RKO (cell line): ENCODE measurements at regions not wholly inside any gene's neighbourhood (a gene's known extent, or its start where the extent isn't known, plus 50 kb on each side); places are given as distances from the start of the nearest gene placed in this dataset.

Source experiments
- DNase-seq: peaks from one replicate; pipeline ENCODE4 v3.0.0-alpha.2; 2016; ENCODE audit warnings: low spot score

DNA sequence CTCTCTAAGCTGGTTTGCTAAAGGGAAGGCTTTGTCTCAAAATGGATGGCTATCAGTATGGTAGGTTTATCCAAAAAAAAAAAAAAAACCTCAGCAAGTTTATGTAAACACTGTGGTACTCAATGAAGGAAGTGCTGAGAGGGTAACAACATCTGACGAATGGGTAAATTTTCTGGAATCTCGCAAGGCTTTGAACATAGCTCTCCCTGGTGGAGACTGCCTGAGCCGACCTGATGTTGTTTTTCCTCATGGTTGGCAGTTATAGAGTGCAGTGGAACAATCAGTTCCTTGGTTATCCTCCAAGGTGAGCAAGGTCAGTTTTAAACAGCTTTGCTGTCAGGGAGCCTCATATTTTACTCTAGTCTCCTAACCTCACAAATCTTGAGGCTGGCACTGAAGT is 94.6 kb downstream of the ZPLD1 start:
- peak; percentile 3 for DNase-seq

DNA sequence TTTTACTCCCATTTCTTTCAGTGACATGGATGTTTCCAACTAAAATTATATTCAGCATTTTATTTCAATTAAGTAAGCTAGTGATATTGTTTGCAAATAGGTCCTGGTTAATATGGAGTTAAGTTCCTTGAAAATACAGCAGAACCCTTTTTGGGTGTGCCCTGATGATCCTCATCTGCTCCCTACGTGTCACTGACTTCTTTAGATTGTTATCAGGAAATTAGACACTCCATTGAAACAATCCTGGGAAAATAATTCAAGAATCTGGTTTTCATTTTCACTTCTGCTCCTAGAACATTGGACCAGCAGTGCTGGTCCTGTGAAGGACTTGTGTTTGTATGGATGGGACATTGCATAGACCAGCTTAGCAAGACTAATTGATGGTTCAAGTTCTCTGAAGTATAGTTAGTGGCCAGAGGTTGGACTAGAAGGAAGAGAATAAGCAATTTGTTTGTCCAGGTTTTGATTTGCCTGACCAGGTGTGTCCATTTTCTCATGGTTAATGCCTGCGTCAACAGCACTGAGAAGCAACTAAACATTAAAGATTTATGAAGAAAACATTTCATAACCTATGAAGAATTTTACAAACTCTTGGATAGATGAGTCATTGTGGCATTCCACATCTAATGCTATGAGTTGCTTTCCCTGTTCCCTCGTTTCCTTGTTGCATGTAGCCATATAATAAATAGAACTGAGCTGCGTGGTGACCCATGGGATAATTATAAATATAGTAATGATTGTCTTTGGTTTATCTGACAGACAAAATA is 95.8 kb downstream of the ZPLD1 start:
- peak; percentile 14 for DNase-seq

DNA sequence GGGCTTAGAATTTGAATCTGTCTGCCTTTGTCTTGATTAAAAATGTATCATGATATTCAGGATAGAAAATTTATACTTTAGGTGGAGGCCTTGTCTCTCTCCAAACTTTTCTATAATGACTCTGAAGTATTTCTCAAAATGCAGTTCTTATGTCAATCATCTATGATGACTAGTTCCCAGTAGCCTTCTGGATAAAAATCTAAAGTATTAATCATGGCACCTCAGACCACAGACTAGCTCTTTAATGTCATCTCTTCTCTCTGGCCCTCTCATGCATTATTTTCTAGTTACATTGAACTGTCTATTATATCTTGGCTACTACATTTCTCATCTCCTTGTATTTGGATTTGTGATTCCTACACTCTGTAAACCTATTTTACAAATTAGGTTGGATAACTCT is 96.9 kb downstream of the ZPLD1 start:
- peak; percentile 17 for DNase-seq

DNA sequence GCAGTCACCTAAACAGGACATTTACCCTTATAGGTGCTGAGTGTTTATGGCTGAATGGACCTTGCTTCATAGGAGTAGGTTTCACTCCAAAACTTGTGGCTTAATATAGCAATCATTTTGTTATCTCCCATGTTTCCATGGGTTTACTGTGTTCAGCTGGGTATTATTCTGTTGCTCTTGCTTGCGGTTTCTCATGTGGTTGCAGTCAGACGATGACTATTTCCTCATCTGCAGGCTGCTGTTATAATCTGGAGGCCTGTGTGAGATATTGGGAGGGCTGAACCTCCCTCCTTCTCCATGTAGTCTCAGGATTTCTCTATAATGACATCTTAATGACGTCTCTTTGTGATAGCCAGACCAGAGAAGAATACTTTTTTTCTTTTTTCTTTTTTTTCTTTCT is 98.1 kb downstream of the ZPLD1 start:
- no peak for DNase-seq

DNA sequence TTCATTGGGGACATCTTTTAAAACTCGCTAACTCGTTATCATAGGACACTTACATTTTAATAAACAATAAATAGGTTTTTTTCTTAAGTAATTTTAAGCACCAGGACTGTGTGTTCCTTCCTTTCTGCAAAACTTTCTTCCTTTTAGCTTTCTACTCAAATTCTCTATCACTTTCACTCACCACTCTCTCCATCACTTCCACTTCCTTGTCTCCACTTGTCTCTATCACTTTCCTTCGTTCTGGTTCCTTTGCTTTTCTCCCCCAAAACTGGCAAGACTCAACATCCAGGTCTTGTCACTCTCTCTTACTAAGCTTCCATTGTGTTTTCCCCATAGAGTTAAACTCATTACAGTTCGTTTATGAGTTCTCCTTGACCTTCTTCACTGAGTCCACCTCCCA is 99.0 kb downstream of the ZPLD1 start:
- DNase-seq: no peak

DNA sequence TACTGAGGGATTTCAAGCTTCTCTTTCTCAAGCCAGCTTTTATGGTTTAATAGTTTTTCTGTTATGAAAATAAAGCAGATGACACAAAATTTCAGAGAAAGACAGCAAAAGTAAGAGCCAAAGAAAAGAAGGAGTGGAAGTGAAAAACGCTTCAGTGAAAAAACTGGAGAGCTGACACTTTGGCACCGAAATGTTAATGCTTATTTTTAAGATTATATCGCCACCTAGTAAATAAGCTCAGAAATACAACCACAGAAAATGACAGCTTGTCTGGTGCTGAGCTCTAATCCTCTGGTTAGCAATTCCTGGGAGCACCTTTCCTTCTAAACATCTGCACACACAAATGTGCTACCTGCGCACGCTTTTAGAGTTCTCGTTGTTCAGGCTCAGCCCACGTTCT is 101.6 kb downstream of the ZPLD1 start:
- peak; percentile 78 for DNase-seq

DNA sequence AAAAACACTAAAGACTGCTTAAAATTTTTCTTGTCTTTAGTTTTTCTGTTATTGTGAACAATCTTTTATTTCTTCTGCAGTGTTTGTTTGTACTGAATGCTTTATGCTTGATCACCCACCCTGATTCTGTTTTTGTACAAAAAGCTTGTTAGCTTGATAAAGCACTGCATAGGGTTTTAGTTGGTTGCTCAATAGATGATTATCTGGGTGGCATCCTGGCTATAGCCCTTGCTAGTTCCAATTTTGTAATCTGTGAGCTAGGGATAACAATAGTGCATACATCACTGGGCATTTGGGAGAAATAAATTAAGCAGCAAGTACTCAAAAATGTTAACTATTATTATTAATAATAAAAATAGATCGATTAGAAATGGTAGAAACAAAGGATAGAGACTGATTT is 102.3 kb downstream of the ZPLD1 start:
- no peak for DNase-seq

DNA sequence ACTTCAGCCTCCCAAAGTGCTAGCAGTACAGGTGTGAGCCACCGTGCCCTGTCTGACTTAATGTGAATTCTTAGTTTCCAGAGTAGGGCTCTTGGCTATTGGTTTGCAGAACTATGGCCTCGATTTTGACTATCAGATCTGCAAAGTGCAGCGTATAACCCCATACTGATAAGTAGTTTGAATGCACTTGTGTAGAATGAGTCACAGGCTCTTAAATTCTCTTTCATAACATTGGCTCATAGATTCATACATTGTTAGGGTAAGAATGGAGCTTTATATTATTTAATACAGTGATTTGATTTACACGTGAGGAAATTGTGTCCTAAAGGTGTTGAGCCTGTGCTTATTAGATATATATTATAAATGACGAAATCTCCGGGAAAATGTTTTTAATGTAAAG is 109.9 kb downstream of the ZPLD1 start:
- DNase-seq: no peak

DNA sequence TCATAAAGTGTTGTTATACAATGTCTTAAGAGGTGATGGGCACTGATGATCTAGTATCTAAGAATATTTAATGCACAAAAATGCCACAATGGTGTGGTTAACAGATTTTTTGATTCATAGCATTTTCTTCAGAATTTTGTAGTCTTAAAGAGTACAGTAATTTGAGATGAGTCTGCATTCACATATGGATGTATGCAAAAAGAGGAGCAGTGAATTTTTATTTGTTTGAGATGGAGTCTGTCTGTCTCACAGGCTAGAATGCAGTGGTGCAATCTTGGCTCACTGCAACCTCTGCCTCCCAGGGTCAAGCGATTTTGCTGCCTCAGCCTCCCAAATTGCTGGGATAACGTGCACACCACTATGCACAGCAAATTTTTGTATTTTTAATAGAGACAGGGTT is 110.5 kb downstream of the ZPLD1 start:
- DNase-seq: no peak

DNA sequence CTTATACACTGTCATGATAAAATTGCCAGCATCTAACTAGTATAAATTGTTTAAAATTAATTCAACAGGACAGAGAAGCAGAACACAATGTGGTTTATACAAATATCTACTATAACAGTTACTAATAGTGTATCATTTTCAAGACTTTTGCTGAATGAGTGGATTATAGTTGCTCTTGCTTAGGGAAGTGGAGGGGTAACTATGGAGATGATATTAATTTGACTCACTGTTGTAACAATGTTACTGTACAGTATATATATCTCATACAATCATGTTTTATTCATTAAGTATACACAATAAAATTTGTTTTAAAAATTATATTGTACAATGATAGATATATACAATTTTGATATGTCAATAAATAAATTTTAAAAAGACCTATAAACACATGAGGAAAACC is 119.1 kb downstream of the ZPLD1 start:
- DNase-seq: no peak

DNA sequence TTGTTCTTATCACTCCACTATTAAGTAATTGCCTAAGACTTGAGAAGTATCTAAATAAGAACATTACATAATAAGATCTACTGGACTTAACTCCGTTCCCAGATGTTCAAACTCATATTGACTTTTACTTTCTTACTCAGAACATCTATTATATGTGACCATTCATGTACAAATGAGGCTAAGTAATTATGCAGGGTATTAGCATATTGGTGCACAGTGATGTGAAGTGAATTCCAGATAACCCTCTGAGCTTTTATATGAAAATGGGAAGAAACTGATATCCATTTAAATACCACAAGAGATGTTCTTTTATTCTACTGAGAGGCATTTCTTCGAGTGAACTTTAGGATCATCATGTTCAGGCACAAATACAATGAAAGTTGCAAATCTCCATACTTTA is 135.7 kb downstream of the ZPLD1 start:
- no peak for DNase-seq

DNA sequence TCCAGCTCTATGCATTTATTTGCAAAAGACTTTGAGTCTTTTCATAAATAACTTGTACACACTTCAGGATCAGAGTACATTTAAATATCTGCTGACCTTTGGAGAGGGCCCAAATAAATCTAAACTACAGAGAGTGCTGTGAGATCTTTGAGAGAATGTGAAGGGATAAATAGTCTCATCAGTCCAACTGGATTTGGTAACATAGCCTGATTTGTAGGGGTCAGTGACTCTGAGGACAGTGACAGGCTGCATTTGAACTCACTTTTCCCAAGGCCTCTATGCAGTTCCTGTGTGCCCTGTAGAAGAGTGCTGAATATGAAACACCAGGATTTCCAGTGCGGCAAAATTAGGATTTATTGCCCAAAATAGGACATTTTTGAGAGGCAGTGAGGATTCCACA is 136.2 kb downstream of the ZPLD1 start:
- no peak for DNase-seq

DNA sequence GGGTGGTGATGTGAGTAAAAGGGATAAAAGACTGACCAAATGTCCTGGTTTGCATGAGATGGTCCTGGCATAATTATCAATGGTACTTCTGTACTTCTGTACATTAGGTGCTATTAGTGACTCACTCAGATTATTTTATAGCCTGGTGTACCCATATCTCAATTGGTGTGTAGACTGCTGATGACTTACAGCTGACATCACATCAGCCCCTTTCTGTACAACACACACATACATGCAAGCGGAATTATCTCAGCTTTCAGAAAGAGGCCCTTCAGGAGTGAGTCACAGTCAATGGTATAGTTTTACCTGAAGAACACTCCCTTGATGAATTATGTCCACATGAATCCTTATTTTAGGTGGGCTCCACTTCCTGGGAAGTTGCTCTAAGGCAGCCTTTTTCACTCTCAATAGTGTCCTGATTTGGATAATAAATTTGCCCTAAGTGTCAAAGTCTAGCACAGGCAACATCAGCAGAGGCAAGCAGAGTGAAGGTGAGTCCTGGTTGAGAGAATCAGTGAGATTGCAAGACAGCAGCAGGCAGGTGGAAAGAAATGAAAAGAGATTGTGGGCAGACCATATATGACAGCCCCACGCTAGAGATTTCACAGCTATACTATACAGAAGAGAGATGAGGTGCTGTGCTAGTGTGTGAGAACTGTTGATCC is 137.0 kb downstream of the ZPLD1 start:
- no peak for DNase-seq

DNA sequence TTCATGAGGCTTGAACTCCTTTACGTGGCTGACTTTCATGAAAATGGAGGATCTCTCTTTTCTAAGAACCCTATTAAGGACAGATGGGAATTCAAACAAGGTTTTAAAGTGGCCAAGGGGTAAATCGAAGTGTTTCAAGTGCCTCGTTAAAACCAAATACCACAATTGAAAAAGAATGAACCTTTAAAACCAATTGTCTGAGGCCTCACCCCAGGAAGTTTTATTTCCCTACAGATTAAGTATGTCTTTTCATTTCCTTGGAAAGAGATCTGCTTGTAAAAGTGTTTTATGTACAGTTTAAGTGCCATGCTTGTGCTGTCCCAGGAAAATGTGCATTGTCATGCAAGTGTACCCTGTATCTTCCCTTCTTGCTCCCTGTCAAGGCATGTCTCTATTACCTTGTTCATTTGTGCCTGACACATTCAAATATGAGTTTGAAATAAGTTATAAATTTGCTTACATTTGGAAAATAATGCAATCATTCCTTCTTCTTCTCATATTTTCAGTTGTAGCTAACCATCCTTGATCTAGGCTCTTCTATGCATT is 138.7 kb downstream of the ZPLD1 start:
- no peak for DNase-seq

DNA sequence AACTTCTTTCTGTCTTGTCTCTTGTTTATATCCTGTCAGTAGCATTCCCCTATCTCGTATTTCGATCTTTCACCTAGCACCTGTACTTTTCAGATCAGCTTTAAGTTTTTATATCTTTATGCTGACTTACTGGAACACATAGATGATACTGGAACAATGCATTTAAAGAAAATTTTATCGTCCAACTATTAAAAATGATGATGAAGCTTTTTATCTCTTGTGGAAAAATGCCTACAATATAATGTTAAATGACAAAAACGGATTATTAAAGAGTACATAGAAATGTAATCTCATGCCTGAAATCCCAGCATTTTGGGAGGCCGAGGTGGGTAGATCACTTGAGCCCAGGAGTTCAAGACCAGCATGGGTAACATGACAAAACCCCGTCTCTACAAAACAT is 139.5 kb downstream of the ZPLD1 start:
- no peak for DNase-seq

DNA sequence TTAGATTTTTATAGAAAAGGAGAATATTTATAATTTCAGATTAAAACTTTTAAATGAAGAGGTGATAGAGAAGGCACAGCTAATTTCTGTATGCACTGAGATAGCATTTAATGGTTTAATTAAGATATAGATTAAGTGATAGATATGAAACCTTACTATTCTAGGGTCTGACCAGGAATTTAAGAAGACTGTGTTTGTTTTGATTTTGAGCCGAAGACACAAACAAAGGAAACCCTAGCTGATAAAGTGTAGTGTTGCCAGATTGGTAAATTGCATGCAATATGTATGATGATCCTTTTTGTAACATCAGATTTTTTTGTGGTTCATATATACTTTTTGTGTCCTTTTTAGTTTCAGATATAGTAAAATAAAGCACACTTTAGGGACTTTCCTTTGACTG is 141.8 kb downstream of the ZPLD1 start:
- no peak for DNase-seq

DNA sequence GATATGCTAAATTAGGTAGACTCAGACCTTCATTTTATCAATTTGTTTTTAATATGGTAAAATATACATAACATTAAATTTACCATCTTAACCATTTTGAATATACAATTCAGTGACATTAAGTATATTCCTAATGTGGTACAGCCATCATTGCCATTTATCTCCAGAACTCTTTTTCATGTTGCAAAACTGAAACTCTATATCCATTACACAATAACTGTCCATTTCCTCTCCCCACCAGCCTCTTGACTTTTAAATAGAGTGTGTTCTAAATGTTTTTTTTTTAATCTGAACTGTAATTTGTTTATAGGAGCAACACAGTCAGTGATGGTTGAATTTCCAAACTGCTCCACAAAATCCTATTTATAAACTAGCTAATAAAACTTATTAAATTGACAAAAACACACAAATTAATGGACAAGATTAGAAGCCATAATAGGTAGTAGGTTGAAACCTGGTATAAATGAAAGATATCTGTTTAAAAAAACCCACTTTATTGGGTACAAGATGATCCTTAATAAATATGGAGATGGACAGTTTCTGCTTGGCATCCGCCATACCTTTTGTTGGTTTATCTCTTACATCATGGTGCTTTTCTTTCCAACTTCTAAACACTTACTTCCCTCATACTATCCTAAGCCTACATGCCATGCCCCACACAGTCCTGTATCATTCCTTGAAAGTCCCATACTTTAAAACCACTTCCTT is 142.4 kb downstream of the ZPLD1 start:
- no peak for DNase-seq

DNA sequence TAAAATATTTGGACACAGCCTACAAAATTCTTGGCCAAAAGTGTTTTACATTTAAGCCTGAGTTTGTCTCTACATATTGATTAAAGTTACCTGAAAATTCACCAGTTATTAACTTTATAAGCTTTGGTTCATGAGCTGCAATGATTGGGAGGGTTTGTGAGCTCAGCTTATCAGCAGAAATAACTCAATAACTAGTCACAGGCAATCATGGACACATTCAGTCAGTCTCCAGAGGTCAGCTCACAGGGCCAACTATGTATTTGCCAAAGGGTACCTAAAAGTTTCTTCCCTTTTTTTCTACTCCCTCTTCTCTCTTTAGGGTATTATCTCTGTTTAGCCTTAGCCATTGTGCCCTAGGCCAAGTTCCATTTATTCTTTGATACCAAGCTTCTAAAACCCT is 145.9 kb downstream of the ZPLD1 start:
- DNase-seq: no peak

DNA sequence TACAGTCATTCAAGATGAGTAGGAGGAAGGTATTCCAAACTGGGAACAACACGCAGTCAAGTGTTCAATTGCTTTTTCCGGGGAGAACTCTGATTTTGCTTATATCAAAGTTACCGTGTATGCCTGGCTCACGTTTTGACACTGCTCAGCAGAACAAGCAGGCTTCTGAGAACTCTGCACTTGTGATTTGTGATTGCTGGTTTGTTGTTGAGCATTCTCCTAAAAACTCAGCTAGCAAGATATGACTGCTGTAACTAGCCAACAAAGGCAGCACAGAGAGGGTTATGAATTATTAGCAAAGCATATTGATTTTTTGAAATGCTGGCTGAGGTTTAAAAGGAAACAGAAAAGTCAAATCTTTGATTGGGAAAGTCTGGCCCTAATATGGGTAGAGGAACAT is 151.7 kb downstream of the ZPLD1 start:
- no peak for DNase-seq

DNA sequence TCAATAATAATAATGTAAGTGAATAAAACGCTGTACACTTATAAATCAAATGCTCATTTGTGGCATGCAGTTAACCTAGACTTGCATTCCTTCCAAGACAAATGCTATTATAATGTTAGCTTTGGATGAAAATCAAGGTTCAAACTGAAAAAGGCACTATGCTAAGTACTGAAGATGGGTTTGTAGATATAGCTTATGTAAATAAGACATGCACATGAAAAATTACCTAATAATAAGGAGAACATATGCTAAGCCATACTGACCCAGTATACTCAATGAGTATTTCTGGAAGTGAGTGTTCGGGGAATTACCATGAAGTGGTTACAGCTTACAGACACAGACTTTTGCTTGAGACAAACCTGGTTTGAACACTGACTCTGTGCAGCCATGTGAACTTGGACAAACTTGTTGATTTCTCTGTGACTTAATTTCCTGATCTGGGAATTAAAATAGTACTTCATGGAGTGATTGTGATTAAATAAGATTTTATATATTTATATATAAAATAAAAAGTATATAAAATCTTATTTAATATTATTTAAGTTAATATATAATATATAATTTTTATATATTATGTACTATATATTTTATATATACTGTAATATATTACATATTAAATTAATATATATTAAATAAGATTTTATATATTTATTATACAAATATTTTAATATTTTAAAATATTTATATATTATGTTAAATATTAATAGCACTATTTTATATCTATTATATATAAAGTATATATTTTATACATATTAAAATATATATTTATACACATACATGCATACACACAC is 159.2 kb downstream of the ZPLD1 start:
- DNase-seq: no peak

DNA sequence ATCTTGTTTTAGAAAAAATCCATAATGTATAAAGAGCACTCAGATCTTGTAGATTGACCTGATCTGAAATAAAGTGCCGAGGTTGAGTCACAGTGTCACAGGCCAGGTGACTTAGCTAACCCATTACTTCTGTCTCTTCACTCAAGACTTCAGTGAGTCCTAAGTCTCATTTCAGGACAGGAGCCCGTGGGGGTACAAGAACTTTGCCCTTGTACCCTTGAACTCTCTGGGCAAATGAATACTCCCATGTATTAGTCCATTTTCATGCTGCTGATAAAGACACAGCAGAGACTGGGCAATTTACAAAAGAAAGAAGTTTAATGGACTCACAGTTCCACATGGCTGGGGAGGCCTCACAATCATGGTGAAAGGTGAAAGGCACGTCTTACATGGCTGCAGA is 160.2 kb downstream of the ZPLD1 start:
- no peak for DNase-seq
